Left renal cortex interstitium (tissue), 4 donors: ENCODE measurements at regions not wholly inside any gene's neighbourhood (a gene's known extent, or its start where the extent isn't known, plus 50 kb on each side); places are given as distances from the start of the nearest gene placed in this dataset.
"Not testable (repeated sequence)": the region's sequence is repeated elsewhere in the genome, so short reads cannot be mapped to it uniquely, and the experiment has no call there.

Source experiments
- DNase-seq, 4 donors: peaks; one replicate each; pipeline ENCODE4 v3.0.0-alpha.2; 2013; ENCODE audit warnings: low read depth in 4 of 4, low spot score in 2 of 4, missing footprints in 1 of 4

GRCh38 chr20:56914532-56914931, 285.4 kb downstream of the TFAP2C start:
- no peak for DNase-seq

GRCh38 chr20:56916345-56916622, 287.2 kb downstream of the TFAP2C start:
- no peak for DNase-seq

- DNase-seq: not testable (repeated sequence)
Observed at GRCh38 chr20:56920041-56920440, 290.9 kb downstream of the TFAP2C start.

GRCh38 chr20:56922497-56922896, 293.4 kb downstream of the TFAP2C start:
- no peak for DNase-seq

GRCh38 chr20:56924292-56925081, 295.4 kb downstream of the TFAP2C start:
- peak in 1 of 4 donors; percentile 17 for DNase-seq

GRCh38 chr20:56925082-56925830, 296.1 kb downstream of the TFAP2C start:
- no peak for DNase-seq

GRCh38 chr20:56925831-56926170, 296.7 kb downstream of the TFAP2C start:
- no peak for DNase-seq

- DNase-seq: no peak
Observed at GRCh38 chr20:56926501-56926900, 297.4 kb downstream of the TFAP2C start.

GRCh38 chr20:56927127-56927526, 298.0 kb downstream of the TFAP2C start:
- no peak for DNase-seq

GRCh38 chr20:56928007-56928406, 298.9 kb downstream of the TFAP2C start:
- DNase-seq: no peak

- no peak for DNase-seq
Observed at GRCh38 chr20:56929606-56930005, 300.5 kb downstream of the TFAP2C start.

- DNase-seq: no peak
Observed at GRCh38 chr20:56930876-56931275, 301.8 kb downstream of the TFAP2C start.

- DNase-seq: no peak
Observed at GRCh38 chr20:56932575-56933330, 303.6 kb downstream of the TFAP2C start.

GRCh38 chr20:56933331-56933698, 304.2 kb downstream of the TFAP2C start:
- DNase-seq: no peak

- no peak for DNase-seq
Observed at GRCh38 chr20:56934888-56935287, 305.8 kb downstream of the TFAP2C start.

- no peak for DNase-seq
Observed at GRCh38 chr20:56940466-56940865, 311.4 kb downstream of the TFAP2C start.

- DNase-seq: no peak
Observed at GRCh38 chr20:56941101-56941686, 312.1 kb downstream of the TFAP2C start.

- no peak for DNase-seq
Observed at GRCh38 chr20:56943946-56944945, 315.1 kb downstream of the TFAP2C start.

GRCh38 chr20:56945057-56945456, 316.0 kb downstream of the TFAP2C start:
- DNase-seq: no peak

GRCh38 chr20:56945901-56946300, 316.8 kb downstream of the TFAP2C start:
- DNase-seq: no peak
